ENCODE measurements at regions not wholly inside any gene's neighbourhood (a gene's known extent, or its start where the extent isn't known, plus 50 kb on each side); places are given as distances from the start of the nearest gene placed in this dataset.

DNA sequence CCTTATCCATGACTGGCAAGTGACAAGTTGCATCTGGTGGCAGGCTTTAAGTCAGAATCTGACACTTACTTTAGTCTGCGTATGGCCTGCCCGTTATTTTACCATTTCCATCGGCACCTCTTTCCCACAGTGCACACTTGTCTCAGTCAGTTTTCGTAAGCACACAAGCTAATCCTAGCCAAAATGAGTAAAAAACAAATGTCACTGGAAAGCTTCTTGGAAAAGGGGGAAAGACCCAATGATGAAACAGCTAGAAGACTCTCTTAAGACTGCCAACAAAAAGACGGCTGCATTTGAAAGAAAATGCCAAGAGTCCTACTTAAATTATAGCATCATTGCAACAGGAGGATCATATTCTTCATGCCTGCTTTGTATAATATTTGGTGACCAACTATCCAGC, 457.9 kb upstream of the ISX start:
- Histone ChIP-seq H3K9ac (ENCODE audit: low read length) (no peak overlapping the region), H3K79me2 (ENCODE audit: control insufficient read depth, insufficient read depth, low read length) (no peaks in the 10 kb centered on the region), H3K27ac (ENCODE audit: low read length in 2 of 2) (no peak overlapping the region), H3K27me3 (replicated peaks in 1 of 4; ENCODE audit: control extremely low read depth in 1 of 4, control insufficient read depth in 3 of 4, insufficient read depth in 4 of 4, low read length in 3 of 4) (no peaks in the 10 kb centered on the region), H4K20me1 (ENCODE audit: control insufficient read depth, insufficient read depth, low read length, poor library complexity, severe bottlenecking) (no peaks in the 10 kb centered on the region), H3K36me3 (replicated peaks in 1 of 2; ENCODE audit: control extremely low read depth in 1 of 2, control insufficient read depth in 1 of 2, extremely low read depth in 1 of 2, insufficient read depth in 2 of 2, low read length in 1 of 2) (no peaks in the 10 kb centered on the region), H2AFZ (ENCODE audit: insufficient read depth, low read depth, low read length, poor library complexity, severe bottlenecking) (no peak overlapping the region), H3K4me1 (ENCODE audit: control insufficient read depth in 2 of 2, insufficient read depth in 2 of 2, low read length in 2 of 2) (no peaks in the 10 kb centered on the region), H3K9me3 (ENCODE audit: control extremely low read depth in 1 of 3, control insufficient read depth in 2 of 3, insufficient read depth in 1 of 3, low read length in 2 of 3) (no peaks in the 10 kb centered on the region), H3K4me2 (replicated peaks; ENCODE audit: low read depth, low read length, poor library complexity, severe bottlenecking) (no peak overlapping the region), H3K4me3 (ENCODE audit: control extremely low read depth in 1 of 5, extremely low read depth in 1 of 5, insufficient read depth in 1 of 5, low read depth in 2 of 5, low read length in 4 of 5) (no peak overlapping the region)
- Mint-ChIP-seq H3K4me1 (no peaks in the 10 kb centered on the region), H3K4me3 (no peak overlapping the region), H3K27ac (no peak overlapping the region), H3K27me3 (no peaks in the 10 kb centered on the region), H3K9me3 (ENCODE audit: insufficient read depth) (no peaks in the 10 kb centered on the region)
- TF ChIP-seq EZH2 (IDR thresholded peaks at IDR 0.05; ENCODE audit: borderline replicate concordance, insufficient read depth, low read depth, low read length, poor library complexity, severe bottlenecking), result no peak
- ATAC-seq (ENCODE audit: low read depth) (no peak), DNase-seq (no peak)
- CTCF ChIA-PET, result no interaction called here
- 90% methylated on average over 5 of the region's 5 CpGs for WGBS (ENCODE audit: insufficient coverage)
- POLR2A ChIA-PET, result no interaction called here
- intact Hi-C loops (cut with micrococcal nuclease), result no loop called here

DNA sequence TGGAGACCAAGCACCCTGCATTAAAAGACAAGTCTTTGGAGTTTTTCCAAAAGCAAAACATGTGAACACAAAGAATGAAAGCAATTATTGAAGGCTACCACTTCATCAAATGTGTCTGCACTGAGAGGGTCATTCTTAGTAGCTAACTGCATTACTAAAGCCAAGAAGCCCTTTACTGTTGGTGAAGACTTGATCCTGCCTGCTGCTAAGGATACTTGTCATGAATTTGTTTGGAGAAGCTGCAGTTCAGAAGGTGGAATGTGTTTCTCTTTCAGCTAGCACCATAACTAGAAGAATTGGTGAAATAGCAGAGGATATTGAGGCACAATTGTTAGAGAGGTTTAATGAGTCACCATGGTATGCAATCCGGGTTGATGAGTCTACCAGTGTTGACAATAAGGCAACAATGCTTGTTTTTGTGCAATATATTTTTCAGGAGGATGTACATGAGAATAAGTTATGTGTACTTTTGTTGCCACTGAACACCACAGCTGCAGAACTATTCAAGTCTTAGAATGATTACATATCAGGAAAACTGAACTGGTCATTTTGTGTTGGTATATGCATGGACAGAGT, 457.3 kb upstream of the ISX start:
- Histone ChIP-seq H2AFZ (ENCODE audit: insufficient read depth, low read depth, low read length, poor library complexity, severe bottlenecking) (no peak overlapping the region), H3K4me3 (ENCODE audit: control extremely low read depth in 1 of 5, extremely low read depth in 1 of 5, insufficient read depth in 1 of 5, low read depth in 2 of 5, low read length in 4 of 5) (no peak overlapping the region), H3K9ac (ENCODE audit: low read length) (no peak overlapping the region), H3K27me3 (replicated peaks in 1 of 4; ENCODE audit: control extremely low read depth in 1 of 4, control insufficient read depth in 3 of 4, insufficient read depth in 4 of 4, low read length in 3 of 4) (no peaks in the 10 kb centered on the region), H3K9me3 (ENCODE audit: control extremely low read depth in 1 of 3, control insufficient read depth in 2 of 3, insufficient read depth in 1 of 3, low read length in 2 of 3) (no peaks in the 10 kb centered on the region), H3K4me1 (ENCODE audit: control insufficient read depth in 2 of 2, insufficient read depth in 2 of 2, low read length in 2 of 2) (no peaks in the 10 kb centered on the region), H3K27ac (ENCODE audit: low read length in 2 of 2) (no peak overlapping the region), H3K36me3 (replicated peaks in 1 of 2; ENCODE audit: control extremely low read depth in 1 of 2, control insufficient read depth in 1 of 2, extremely low read depth in 1 of 2, insufficient read depth in 2 of 2, low read length in 1 of 2) (no peaks in the 10 kb centered on the region), H3K79me2 (ENCODE audit: control insufficient read depth, insufficient read depth, low read length) (no peaks in the 10 kb centered on the region), H4K20me1 (ENCODE audit: control insufficient read depth, insufficient read depth, low read length, poor library complexity, severe bottlenecking) (no peaks in the 10 kb centered on the region), H3K4me2 (replicated peaks; ENCODE audit: low read depth, low read length, poor library complexity, severe bottlenecking) (no peak overlapping the region)
- H3K27ac Mint-ChIP-seq, result no peak overlapping the region
- ChIA-PET POLR2A (no interaction called here), CTCF (no interaction called here)
- TF ChIP-seq EZH2 (IDR thresholded peaks at IDR 0.05; ENCODE audit: borderline replicate concordance, insufficient read depth, low read depth, low read length, poor library complexity, severe bottlenecking), result no peak
- TF ChIP-seq, protein P1, sequence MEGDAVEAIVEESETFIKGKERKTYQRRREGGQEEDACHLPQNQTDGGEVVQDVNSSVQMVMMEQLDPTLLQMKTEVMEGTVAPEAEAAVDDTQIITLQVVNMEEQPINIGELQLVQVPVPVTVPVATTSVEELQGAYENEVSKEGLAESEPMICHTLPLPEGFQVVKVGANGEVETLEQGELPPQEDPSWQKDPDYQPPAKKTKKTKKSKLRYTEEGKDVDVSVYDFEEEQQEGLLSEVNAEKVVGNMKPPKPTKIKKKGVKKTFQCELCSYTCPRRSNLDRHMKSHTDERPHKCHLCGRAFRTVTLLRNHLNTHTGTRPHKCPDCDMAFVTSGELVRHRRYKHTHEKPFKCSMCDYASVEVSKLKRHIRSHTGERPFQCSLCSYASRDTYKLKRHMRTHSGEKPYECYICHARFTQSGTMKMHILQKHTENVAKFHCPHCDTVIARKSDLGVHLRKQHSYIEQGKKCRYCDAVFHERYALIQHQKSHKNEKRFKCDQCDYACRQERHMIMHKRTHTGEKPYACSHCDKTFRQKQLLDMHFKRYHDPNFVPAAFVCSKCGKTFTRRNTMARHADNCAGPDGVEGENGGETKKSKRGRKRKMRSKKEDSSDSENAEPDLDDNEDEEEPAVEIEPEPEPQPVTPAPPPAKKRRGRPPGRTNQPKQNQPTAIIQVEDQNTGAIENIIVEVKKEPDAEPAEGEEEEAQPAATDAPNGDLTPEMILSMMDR (IDR thresholded peaks at IDR 0.05), result no peak
- ATAC-seq (ENCODE audit: low read depth) (no peak), DNase-seq (no peak)
- intact Hi-C loops (cut with micrococcal nuclease), result no loop called here
- H3K27me3 Mint-ChIP-seq, result no peaks in the 10 kb centered on the region
- WGBS (ENCODE audit: insufficient coverage), result no CpG with 5 or more reads among the region's 1 CpG
- no peak overlapping the region for H3K4me3 Mint-ChIP-seq
- no peaks in the 10 kb centered on the region for H3K9me3 Mint-ChIP-seq (ENCODE audit: insufficient read depth)
- H3K4me1 Mint-ChIP-seq, result no peaks in the 10 kb centered on the region

All from B cell (primary cell).